ENCODE measurements at regions not wholly inside any gene's neighbourhood (a gene's known extent, or its start where the extent isn't known, plus 50 kb on each side); places are given as distances from the start of the nearest gene placed in this dataset.
A peak's percentile ranks its signal among the peaks of the same experiment; 100 is the strongest.

DNA sequence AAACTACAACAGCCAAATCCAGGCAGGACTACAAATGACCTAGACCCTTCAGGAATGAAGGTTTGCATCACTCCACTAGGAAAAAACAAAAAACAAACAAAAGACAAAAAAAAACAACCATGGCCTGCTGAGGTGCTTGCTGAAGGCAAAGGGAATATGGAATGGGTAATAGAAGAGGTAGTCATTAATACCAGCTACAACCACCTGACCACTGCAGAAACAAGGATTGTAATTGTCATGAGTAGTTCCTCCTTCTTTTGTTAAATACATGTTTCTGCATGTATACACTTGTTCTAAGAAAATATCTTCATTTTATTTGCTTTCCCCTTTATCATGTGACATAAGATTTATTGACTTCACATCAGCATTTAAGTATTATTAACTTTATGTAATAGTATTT is 409.8 kb upstream of the GRID2 start:
- Mint-ChIP-seq H3K4me3 (ENCODE audit: unreplicated experiment) (no peak overlapping the region), H3K36me3 (ENCODE audit: low read depth, unreplicated experiment) (no peaks in the 10 kb centered on the region), H3K27ac (ENCODE audit: unreplicated experiment) (no peak overlapping the region), H3K9me3 (ENCODE audit: unreplicated experiment) (peaks cover 6% of the 10 kb centered on the region), H3K27me3 (ENCODE audit: low read depth, unreplicated experiment) (no peaks in the 10 kb centered on the region), H3K4me1 (ENCODE audit: low read depth, unreplicated experiment) (no peaks in the 10 kb centered on the region)
- H3K4me1 ChIP-seq (ENCODE audit: insufficient read depth, low read length) = no peaks in the 10 kb centered on the region
- H3K79me2 ChIP-seq (ENCODE audit: insufficient read depth, low read length) = no peaks in the 10 kb centered on the region
- FAIRE-seq = no peak
- H3K4me3 ChIP-seq (ENCODE audit: insufficient read depth, low read depth, low read length) = no peak overlapping the region
- no peak overlapping the region for H3K27ac ChIP-seq (ENCODE audit: low read depth, low read length)
- no peak overlapping the region for H2AFZ ChIP-seq (ENCODE audit: low read depth, low read length)
- no peaks in the 10 kb centered on the region for H3K27me3 ChIP-seq (ENCODE audit: insufficient read depth, low read length)
- H3K4me2 ChIP-seq (ENCODE audit: low read length) = no peak overlapping the region
- no peaks in the 10 kb centered on the region for H3K36me3 ChIP-seq (ENCODE audit: insufficient read depth, low read length)
- TF ChIP-seq EZH2 (IDR thresholded peaks at IDR 0.05; ENCODE audit: insufficient read depth, low read length) = no peak
- TF ChIP-seq, protein P1, sequence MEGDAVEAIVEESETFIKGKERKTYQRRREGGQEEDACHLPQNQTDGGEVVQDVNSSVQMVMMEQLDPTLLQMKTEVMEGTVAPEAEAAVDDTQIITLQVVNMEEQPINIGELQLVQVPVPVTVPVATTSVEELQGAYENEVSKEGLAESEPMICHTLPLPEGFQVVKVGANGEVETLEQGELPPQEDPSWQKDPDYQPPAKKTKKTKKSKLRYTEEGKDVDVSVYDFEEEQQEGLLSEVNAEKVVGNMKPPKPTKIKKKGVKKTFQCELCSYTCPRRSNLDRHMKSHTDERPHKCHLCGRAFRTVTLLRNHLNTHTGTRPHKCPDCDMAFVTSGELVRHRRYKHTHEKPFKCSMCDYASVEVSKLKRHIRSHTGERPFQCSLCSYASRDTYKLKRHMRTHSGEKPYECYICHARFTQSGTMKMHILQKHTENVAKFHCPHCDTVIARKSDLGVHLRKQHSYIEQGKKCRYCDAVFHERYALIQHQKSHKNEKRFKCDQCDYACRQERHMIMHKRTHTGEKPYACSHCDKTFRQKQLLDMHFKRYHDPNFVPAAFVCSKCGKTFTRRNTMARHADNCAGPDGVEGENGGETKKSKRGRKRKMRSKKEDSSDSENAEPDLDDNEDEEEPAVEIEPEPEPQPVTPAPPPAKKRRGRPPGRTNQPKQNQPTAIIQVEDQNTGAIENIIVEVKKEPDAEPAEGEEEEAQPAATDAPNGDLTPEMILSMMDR (IDR thresholded peaks at IDR 0.05; ENCODE audit: insufficient read depth, low read depth, low read length) = no peak
- no peaks in the 10 kb centered on the region for H4K20me1 ChIP-seq (ENCODE audit: insufficient read depth, low read length)
- H3K9me3 ChIP-seq (ENCODE audit: insufficient read depth, low read depth, low read length) = no peaks in the 10 kb centered on the region
- no peak for DNase-seq (ENCODE audit: low read depth)
- H3K9ac ChIP-seq (ENCODE audit: low read length) = no peak overlapping the region

DNA sequence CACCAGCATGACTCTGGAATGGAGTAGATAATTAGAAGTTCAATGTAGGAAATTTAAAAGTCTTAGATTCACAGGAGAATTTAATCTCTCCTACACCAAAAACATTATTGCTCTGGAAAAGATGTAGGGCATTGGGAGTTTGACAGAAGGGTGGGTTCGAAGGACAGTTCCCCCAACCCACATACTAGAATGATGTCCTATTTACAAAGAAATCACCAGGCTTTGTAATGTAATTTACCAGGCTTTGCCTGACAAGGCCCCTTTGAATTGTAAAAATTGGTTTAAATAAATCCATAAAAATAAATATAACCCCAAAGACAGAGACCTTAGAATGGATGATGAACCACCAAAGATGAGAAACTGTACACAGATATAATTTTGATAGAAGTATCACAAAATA is 399.2 kb upstream of the GRID2 start:
- Histone ChIP-seq H3K4me2 (ENCODE audit: low read length) (no peak overlapping the region), H2AFZ (ENCODE audit: low read depth, low read length) (no peak overlapping the region), H3K4me1 (ENCODE audit: insufficient read depth, low read length) (no peaks in the 10 kb centered on the region), H3K27me3 (ENCODE audit: insufficient read depth, low read length) (no peaks in the 10 kb centered on the region), H4K20me1 (ENCODE audit: insufficient read depth, low read length) (no peaks in the 10 kb centered on the region), H3K9me3 (ENCODE audit: insufficient read depth, low read depth, low read length) (no peaks in the 10 kb centered on the region), H3K9ac (ENCODE audit: low read length) (no peak overlapping the region), H3K79me2 (ENCODE audit: insufficient read depth, low read length) (no peaks in the 10 kb centered on the region), H3K4me3 (ENCODE audit: insufficient read depth, low read depth, low read length) (no peak overlapping the region), H3K36me3 (ENCODE audit: insufficient read depth, low read length) (no peaks in the 10 kb centered on the region), H3K27ac (ENCODE audit: low read depth, low read length) (no peak overlapping the region)
- DNase-seq (ENCODE audit: low read depth) (no peak), FAIRE-seq (no peak)
- H3K36me3 Mint-ChIP-seq (ENCODE audit: low read depth, unreplicated experiment) = no peaks in the 10 kb centered on the region
- no peaks in the 10 kb centered on the region for H3K27me3 Mint-ChIP-seq (ENCODE audit: low read depth, unreplicated experiment)
- no peak overlapping the region for H3K4me3 Mint-ChIP-seq (ENCODE audit: unreplicated experiment)
- no peaks in the 10 kb centered on the region for H3K4me1 Mint-ChIP-seq (ENCODE audit: low read depth, unreplicated experiment)
- H3K9me3 Mint-ChIP-seq (ENCODE audit: unreplicated experiment) = no peaks in the 10 kb centered on the region
- H3K27ac Mint-ChIP-seq (ENCODE audit: unreplicated experiment) = no peak overlapping the region
- TF ChIP-seq, protein P1 (IDR thresholded peaks at IDR 0.05; ENCODE audit: insufficient read depth, low read depth, low read length) = no peak
- TF ChIP-seq EZH2 (IDR thresholded peaks at IDR 0.05; ENCODE audit: insufficient read depth, low read length) = no peak

DNA sequence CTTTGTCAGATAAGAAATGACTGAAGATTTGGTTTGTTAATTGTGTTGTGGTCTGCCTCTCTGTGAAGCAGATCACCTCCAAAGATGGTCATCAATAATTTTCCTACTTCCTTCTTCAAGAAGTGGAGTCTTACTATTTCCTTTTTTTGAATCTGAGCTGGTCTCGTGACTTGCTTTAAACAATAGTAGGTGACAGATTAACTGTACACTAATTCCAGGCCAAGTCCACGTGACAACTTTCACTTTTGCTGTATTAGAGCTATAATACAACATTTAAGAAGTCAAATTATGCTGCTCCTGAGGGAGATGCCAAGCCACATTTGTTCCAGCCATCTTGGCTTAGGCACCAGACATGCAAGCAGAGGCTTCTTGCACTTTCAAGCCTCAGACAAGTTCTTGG is 393.8 kb upstream of the GRID2 start:
- no peak overlapping the region for H3K4me3 Mint-ChIP-seq (ENCODE audit: unreplicated experiment)
- no peak overlapping the region for H3K27ac Mint-ChIP-seq (ENCODE audit: unreplicated experiment)
- H3K9me3 ChIP-seq (ENCODE audit: insufficient read depth, low read depth, low read length) = no peaks in the 10 kb centered on the region
- H3K27me3 ChIP-seq (ENCODE audit: insufficient read depth, low read length) = no peaks in the 10 kb centered on the region
- no peak overlapping the region for H3K27ac ChIP-seq (ENCODE audit: low read depth, low read length)
- no peaks in the 10 kb centered on the region for H3K36me3 Mint-ChIP-seq (ENCODE audit: low read depth, unreplicated experiment)
- no peaks in the 10 kb centered on the region for H3K9me3 Mint-ChIP-seq (ENCODE audit: unreplicated experiment)
- H4K20me1 ChIP-seq (ENCODE audit: insufficient read depth, low read length) = no peaks in the 10 kb centered on the region
- H3K27me3 Mint-ChIP-seq (ENCODE audit: low read depth, unreplicated experiment) = no peaks in the 10 kb centered on the region
- H3K79me2 ChIP-seq (ENCODE audit: insufficient read depth, low read length) = no peaks in the 10 kb centered on the region
- no peak overlapping the region for H3K4me3 ChIP-seq (ENCODE audit: insufficient read depth, low read depth, low read length)
- DNase-seq (ENCODE audit: low read depth) (no peak), FAIRE-seq (no peak)
- TF ChIP-seq, protein P1 (IDR thresholded peaks at IDR 0.05; ENCODE audit: insufficient read depth, low read depth, low read length) = no peak
- no peak for TF ChIP-seq EZH2 (IDR thresholded peaks at IDR 0.05; ENCODE audit: insufficient read depth, low read length)
- peak overlapping the region; percentile 27 for H2AFZ ChIP-seq (ENCODE audit: low read depth, low read length)
- no peak overlapping the region for H3K4me2 ChIP-seq (ENCODE audit: low read length)
- no peaks in the 10 kb centered on the region for H3K4me1 ChIP-seq (ENCODE audit: insufficient read depth, low read length)
- no peaks in the 10 kb centered on the region for H3K4me1 Mint-ChIP-seq (ENCODE audit: low read depth, unreplicated experiment)
- no peaks in the 10 kb centered on the region for H3K36me3 ChIP-seq (ENCODE audit: insufficient read depth, low read length)
- no peak overlapping the region for H3K9ac ChIP-seq (ENCODE audit: low read length)
